T-cell (primary cell): ENCODE measurements at regions not wholly inside any gene's neighbourhood (a gene's known extent, or its start where the extent isn't known, plus 50 kb on each side); places are given as distances from the start of the nearest gene placed in this dataset.

Source experiments
- ATAC-seq, 4 experiments: fragments of 200-7000 bp in 3 of 4; fragments of 150-1000 bp in 1 of 4; cut with Tn5 transposase; replicated peaks in 1 of 4; 1 replicate in 3 of 4; 2 replicates in 1 of 4; pipeline ENCODE4 v1.10.0; 2021; ENCODE audit warnings: moderate library complexity in 3 of 4, mild to moderate bottlenecking in 2 of 4, moderate number of reproducible peaks in 1 of 4
- CTCF ChIA-PET, 2 donors: fragments of 300-600 bp; sonication (Branson Sonifier 250); formaldehyde crosslinking; loops; one replicate each; lab custom pipeline; 2022; ENCODE audit warnings: antibody characterized with exemption in 2 of 2; lab: Charles Lee
- POLR2A ChIA-PET, 2 donors: fragments of 300-600 bp; sonication (Branson Sonifier 250); formaldehyde crosslinking; loops; one replicate each; lab custom pipeline; 2022; ENCODE audit warnings: antibody characterized with exemption in 2 of 2; lab: Charles Lee
- DNase-seq, 35 experiments: peaks; one replicate each; pipeline versions ENCODE4 v3.0.0 to v3.0.0-alpha.2; 2013 to 2023
- H3K27ac ChIP-seq: one replicate; pipeline ENCODE4 v1.5.1; 2013; ENCODE audit warnings: low read length
- H3K27me3 ChIP-seq, 2 experiments: replicated peaks in 1 of 2; 1 replicate in 1 of 2; 2 replicates in 1 of 2; pipeline versions ENCODE4 v1.6.1 to v1.7.0; 2013; ENCODE audit warnings: low read length in 1 of 2, mixed read lengths in 1 of 2; ENCODE audit not compliant: control insufficient read depth in 2 of 2, insufficient read depth in 2 of 2; ENCODE audit errors: extremely low read depth in 1 of 2
- H3K36me3 ChIP-seq, 2 donors: 1 replicate in 1 of 2; 2 replicates in 1 of 2; pipeline versions ENCODE4 v1.6.1 to v1.7.0; 2013; ENCODE audit warnings: low read length in 1 of 2; ENCODE audit not compliant: control insufficient read depth in 2 of 2, insufficient read depth in 1 of 2; ENCODE audit errors: extremely low read depth in 1 of 2
- H3K4me1 ChIP-seq, 2 experiments: 1 replicate in 1 of 2; 2 replicates in 1 of 2; pipeline versions ENCODE4 v1.6.1 to v1.7.0; 2013; ENCODE audit warnings: low read length in 2 of 2, mixed read lengths in 1 of 2; ENCODE audit not compliant: insufficient read depth in 2 of 2, control insufficient read depth in 1 of 2; ENCODE audit errors: extremely low read depth in 1 of 2
- H3K4me3 ChIP-seq, 2 donors: 1 replicate in 1 of 2; 2 replicates in 1 of 2; pipeline versions ENCODE4 v1.5.1 to v1.7.0; 2013; ENCODE audit warnings: mild to moderate bottlenecking in 2 of 2, low read length in 1 of 2, moderate library complexity in 1 of 2; ENCODE audit not compliant: control insufficient read depth in 1 of 2; ENCODE audit errors: extremely low read depth in 1 of 2
- H3K9me3 ChIP-seq: 2 replicates; pipeline ENCODE4 v1.7.0; 2013
- H3K27ac Mint-ChIP-seq, 2 donors: one replicate each; pipeline ENCODE4 v1.8.0; 2020 to 2021; ENCODE audit warnings: mild to moderate bottlenecking in 2 of 2, mixed read lengths in 2 of 2
- H3K27me3 Mint-ChIP-seq, 2 donors: one replicate each; pipeline ENCODE4 v1.8.0; 2021 to 2022; ENCODE audit warnings: mixed read lengths in 2 of 2
- H3K36me3 Mint-ChIP-seq: one replicate; pipeline ENCODE4 v1.8.0; 2021; ENCODE audit warnings: mixed read lengths
- H3K4me1 Mint-ChIP-seq, 3 donors: one replicate each; pipeline ENCODE4 v1.8.0; 2020 to 2022; ENCODE audit warnings: mixed read lengths in 3 of 3, mild to moderate bottlenecking in 1 of 3
- H3K4me3 Mint-ChIP-seq, 3 donors: one replicate each; pipeline ENCODE4 v1.8.0; 2020 to 2022; ENCODE audit warnings: mild to moderate bottlenecking in 3 of 3, mixed read lengths in 3 of 3, moderate library complexity in 3 of 3
- H3K9me3 Mint-ChIP-seq, 3 donors: one replicate each; pipeline ENCODE4 v1.8.0; 2020 to 2022; ENCODE audit warnings: mixed read lengths in 3 of 3
- WGBS: methylation state at CpG from one replicate; pipeline ENCODE4 v1.1.5; 2013; ENCODE audit warnings: missing lambda C conversion rate; ENCODE audit not compliant: insufficient coverage; 5-methylcytosine and 5-hydroxymethylcytosine counted together

GRCh38 chr17:83159204-83160049 is 80.0 kb downstream of the METRNL start:
- Mint-ChIP-seq H3K4me3 (no peak overlapping the region), H3K9me3 (no peaks in the 10 kb centered on the region), H3K27me3 (peaks cover 14 to 26% of the 10 kb centered on the region in 2 donors), H3K4me1 (peaks cover 0 to 4% (median 3%) of the 10 kb centered on the region in 3 donors), H3K36me3 (no peaks in the 10 kb centered on the region), H3K27ac (no peak overlapping the region)
- no peaks in the 10 kb centered on the region for H3K4me1 ChIP-seq
- H3K27me3 ChIP-seq: peaks cover 0 to 18% of the 10 kb centered on the region in 2 experiments
- CTCF ChIA-PET: no interaction called here
- WGBS: 93% methylated on average over 12 of the region's 19 CpGs
- no peaks in the 10 kb centered on the region for H3K9me3 ChIP-seq
- H3K27ac ChIP-seq: no peak overlapping the region
- ATAC-seq: no peak
- H3K36me3 ChIP-seq: no peaks in the 10 kb centered on the region
- POLR2A ChIA-PET: no interaction called here
- no peak overlapping the region for H3K4me3 ChIP-seq
- DNase-seq: no peak

GRCh38 chr17:83160443-83161297 is 81.3 kb downstream of the METRNL start:
- Histone ChIP-seq H3K27me3 (peaks cover 0 to 8% of the 10 kb centered on the region in 2 experiments), H3K9me3 (no peaks in the 10 kb centered on the region), H3K4me1 (no peaks in the 10 kb centered on the region), H3K27ac (no peak overlapping the region), H3K36me3 (no peaks in the 10 kb centered on the region), H3K4me3 (no peak overlapping the region)
- DNase-seq (no peak), ATAC-seq (no peak)
- Mint-ChIP-seq H3K27me3 (peaks cover 18 to 21% of the 10 kb centered on the region in 2 donors), H3K9me3 (no peaks in the 10 kb centered on the region), H3K4me3 (no peak overlapping the region), H3K4me1 (peaks cover 0 to under 1% (median 0%) of the 10 kb centered on the region in 3 donors), H3K36me3 (no peaks in the 10 kb centered on the region), H3K27ac (no peak overlapping the region)
- 95% methylated on average over 14 of the region's 19 CpGs for WGBS
- ChIA-PET POLR2A (no interaction called here), CTCF (no interaction called here)

DNA sequence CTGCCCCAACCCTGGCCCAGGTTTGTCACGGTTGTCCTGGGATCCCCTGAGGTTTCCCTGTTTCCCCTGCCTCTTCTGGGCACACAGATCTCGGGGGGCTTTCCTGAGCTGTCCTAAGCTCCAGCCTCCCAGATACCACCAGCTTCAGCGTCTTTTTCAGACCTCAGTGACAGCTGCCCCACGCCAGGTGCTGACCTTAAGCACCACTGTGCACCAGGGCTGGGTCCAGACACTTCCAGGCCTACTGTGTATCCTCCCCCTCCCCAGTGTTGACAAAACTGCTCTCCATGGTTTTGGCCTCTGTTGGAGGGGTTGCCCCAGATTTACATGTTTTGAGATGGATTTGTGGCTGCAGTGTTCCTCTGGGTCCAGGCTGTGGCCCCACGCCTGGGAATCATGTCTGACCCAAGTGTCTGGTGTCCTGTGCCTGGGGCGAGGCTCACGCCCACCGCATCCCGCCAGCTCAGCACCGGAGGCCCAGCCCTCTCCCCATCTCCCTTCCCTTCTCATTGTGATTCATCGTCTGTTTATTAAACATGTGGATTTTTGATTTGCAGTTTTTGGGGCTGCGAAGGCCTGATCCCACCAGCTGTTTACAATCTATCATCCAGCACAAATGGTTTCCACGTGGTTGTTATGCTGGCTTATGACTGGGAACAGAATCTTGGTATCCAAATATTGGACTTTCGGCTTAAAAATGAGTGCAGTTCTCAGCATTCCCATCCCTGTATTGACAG is 82.1 kb downstream of the METRNL start:
- Histone ChIP-seq H3K27me3 (peaks cover 0 to 8% of the 10 kb centered on the region in 2 experiments), H3K27ac (no peak overlapping the region), H3K4me3 (no peak overlapping the region), H3K4me1 (no peaks in the 10 kb centered on the region), H3K36me3 (no peaks in the 10 kb centered on the region), H3K9me3 (no peaks in the 10 kb centered on the region)
- Mint-ChIP-seq H3K9me3 (no peaks in the 10 kb centered on the region), H3K4me1 (no peaks in the 10 kb centered on the region), H3K27me3 (peaks cover 18 to 21% of the 10 kb centered on the region in 2 donors), H3K27ac (no peak overlapping the region), H3K36me3 (no peaks in the 10 kb centered on the region), H3K4me3 (no peak overlapping the region)
- ChIA-PET CTCF (no interaction called here), POLR2A (no interaction called here)
- WGBS: 63% methylated on average over 3 of the region's 14 CpGs
- DNase-seq: no peak
- no peak for ATAC-seq

DNA sequence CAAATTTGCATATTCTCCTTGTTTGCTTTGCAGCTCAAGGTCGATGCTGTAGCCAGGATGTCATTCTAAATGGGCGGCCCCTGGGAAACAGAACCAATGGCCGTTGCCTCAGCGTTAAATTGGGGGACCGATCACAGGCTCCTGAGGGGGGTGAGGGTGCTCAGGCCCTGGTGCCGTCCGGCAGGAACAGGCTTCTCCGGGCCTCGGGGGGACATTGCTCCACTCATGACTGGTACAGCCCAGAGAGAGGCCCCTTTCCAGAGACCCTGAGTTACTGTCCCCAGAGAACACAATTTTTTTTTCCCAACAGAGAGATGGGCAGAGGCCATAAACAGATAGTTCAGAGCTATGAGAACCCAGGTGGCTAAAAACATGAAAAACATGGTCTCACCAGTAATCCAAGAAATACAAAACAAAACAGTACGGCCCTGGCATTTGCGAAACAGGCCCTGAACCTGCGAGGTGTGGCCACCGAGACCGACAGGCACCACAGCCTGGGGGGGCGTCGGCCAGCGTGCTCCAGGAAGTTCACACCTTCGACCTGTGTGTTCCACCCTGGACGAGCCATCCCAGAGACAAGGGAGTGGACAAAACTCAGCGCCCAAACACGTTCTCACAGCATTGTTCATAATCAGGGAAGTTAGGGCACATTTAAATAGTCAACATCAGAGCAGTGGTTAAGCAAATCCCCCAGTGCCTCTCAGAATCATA is 82.8 kb downstream of the METRNL start:
- POLR2A ChIA-PET: no interaction called here
- WGBS: 85% methylated on average over 20 of the region's 21 CpGs
- Histone ChIP-seq H3K27me3 (peaks cover 0 to 8% of the 10 kb centered on the region in 2 experiments), H3K27ac (no peak overlapping the region), H3K9me3 (no peaks in the 10 kb centered on the region), H3K36me3 (no peaks in the 10 kb centered on the region), H3K4me3 (no peak overlapping the region), H3K4me1 (no peaks in the 10 kb centered on the region)
- Mint-ChIP-seq H3K4me1 (no peaks in the 10 kb centered on the region), H3K27ac (no peak overlapping the region), H3K36me3 (peaks cover 3% of the 10 kb centered on the region), H3K27me3 (peaks cover 24 to 28% of the 10 kb centered on the region in 2 donors), H3K4me3 (no peak overlapping the region), H3K9me3 (peaks cover 5% of the 10 kb centered on the region in 3 donors)
- no peak for ATAC-seq
- CTCF ChIA-PET: no interaction called here
- no peak for DNase-seq

GRCh38 chr17:83164490-83164889 is 85.1 kb downstream of the METRNL start:
- WGBS: 94% methylated on average over 2 of the region's 3 CpGs
- no peak overlapping the region for H3K4me3 Mint-ChIP-seq
- H3K36me3 ChIP-seq: no peaks in the 10 kb centered on the region
- POLR2A ChIA-PET: no interaction called here
- peaks cover 3% of the 10 kb centered on the region for H3K36me3 Mint-ChIP-seq
- H3K9me3 ChIP-seq: no peaks in the 10 kb centered on the region
- no peak overlapping the region for H3K27ac Mint-ChIP-seq
- DNase-seq (no peak), ATAC-seq (no peak)
- H3K27me3 Mint-ChIP-seq: peaks cover 29 to 32% of the 10 kb centered on the region in 2 donors
- H3K27ac ChIP-seq: no peak overlapping the region
- CTCF ChIA-PET: no interaction called here
- peaks cover 5 to 8% (median 6%) of the 10 kb centered on the region in 3 donors for H3K9me3 Mint-ChIP-seq
- H3K27me3 ChIP-seq: peaks cover 0 to 11% of the 10 kb centered on the region in 2 experiments
- no peaks in the 10 kb centered on the region for H3K4me1 Mint-ChIP-seq
- no peaks in the 10 kb centered on the region for H3K4me1 ChIP-seq
- H3K4me3 ChIP-seq: no peak overlapping the region
